K562 (cell line): ENCODE measurements at regions not wholly inside any gene's neighbourhood (a gene's known extent, or its start where the extent isn't known, plus 50 kb on each side); places are given as distances from the start of the nearest gene placed in this dataset.

Experiments used
- RBBP5 ChIP-seq: fragments of 200-600 bp; sonication (generic); IDR thresholded peaks from 2 replicates; pipeline ENCODE4 v1.6.1; 2012; ENCODE audit warnings: borderline replicate concordance, mild to moderate bottlenecking, low read length, control low read depth, inconsistent platforms; ENCODE audit not compliant: insufficient read depth, poor library complexity, severe bottlenecking
- SAFB ChIP-seq: fragments of 200-400 bp; formaldehyde crosslinking; IDR thresholded peaks from 2 replicates; pipeline ENCODE4 v1.6.1; 2017; ENCODE audit warnings: low read depth, low read length, borderline replicate concordance
- ZZZ3 ChIP-seq: fragments of 450-650 bp; IDR thresholded peaks from 2 replicates; pipeline ENCODE4 v1.6.1; 2016; ENCODE audit warnings: antibody characterized with exemption, mild to moderate bottlenecking, moderate library complexity

DNA sequence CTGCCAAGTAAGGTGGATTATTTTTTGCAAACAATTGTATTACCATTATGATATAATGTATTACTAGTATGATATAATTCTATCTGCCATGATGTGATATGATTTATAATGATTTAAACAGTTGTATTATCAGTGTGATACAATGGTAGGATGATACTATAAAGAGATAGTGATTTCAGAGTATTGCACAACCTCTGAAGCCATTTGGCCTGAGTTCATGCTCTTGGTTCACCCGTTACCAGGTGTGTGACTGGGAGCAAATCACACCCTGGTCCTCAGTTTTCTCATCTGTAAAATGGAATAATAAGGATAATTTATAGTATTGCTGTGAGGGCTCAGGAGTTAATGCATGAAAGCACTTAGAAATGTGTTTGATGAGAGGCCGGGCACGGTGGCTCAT lies 905.0 kb upstream of the RBFOX1 start:
- no peak for TF ChIP-seq SAFB
- TF ChIP-seq ZZZ3: no peak
- TF ChIP-seq RBBP5: no peak
